ENCODE measurements at regions not wholly inside any gene's neighbourhood (a gene's known extent, or its start where the extent isn't known, plus 50 kb on each side); places are given as distances from the start of the nearest gene placed in this dataset.
"Not testable (repeated sequence)": the region's sequence is repeated elsewhere in the genome, so short reads cannot be mapped to it uniquely, and the experiment has no call there.

GRCh38 chr2:175351512-175351911 is 170.0 kb upstream of the ATP5MC3 start:
- DNase-seq (ENCODE audit: low spot score, unreplicated experiment), result no peak
- no peak overlapping the region for H3K27ac Mint-ChIP-seq
- no peaks in the 10 kb centered on the region for H3K4me1 Mint-ChIP-seq (ENCODE audit: low read depth)
- TF ChIP-seq CTCF (IDR thresholded peaks at IDR 0.05; ENCODE audit: unreplicated experiment), result no peak
- no peaks in the 10 kb centered on the region for H3K9me3 Mint-ChIP-seq (ENCODE audit: low read depth)
- peaks cover 31% of the 10 kb centered on the region for H3K27me3 Mint-ChIP-seq
- no peaks in the 10 kb centered on the region for H3K36me3 Mint-ChIP-seq (ENCODE audit: insufficient read depth)
- no peak overlapping the region for H3K4me3 Mint-ChIP-seq (ENCODE audit: low read depth)

DNA sequence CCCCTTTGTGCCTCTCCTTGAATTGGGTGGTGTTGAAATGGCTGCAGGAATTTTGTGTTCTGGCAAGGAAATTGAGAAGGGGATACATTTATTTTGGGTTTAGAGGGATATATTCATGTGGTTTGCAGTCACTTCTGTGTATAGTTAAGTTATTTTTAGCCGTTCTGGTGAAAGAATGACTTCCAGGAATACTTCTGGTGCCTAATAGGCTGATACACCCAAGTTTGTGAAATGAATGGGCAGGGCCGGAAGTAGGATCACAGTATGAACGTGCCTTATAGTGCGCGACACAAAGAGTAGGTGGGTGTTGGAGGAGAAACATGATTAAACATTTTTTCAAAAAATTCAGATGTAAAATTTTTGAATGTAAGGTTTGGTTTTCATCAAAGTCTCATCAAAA is 168.6 kb upstream of the ATP5MC3 start:
- peaks cover 31% of the 10 kb centered on the region for H3K27me3 Mint-ChIP-seq

DNA sequence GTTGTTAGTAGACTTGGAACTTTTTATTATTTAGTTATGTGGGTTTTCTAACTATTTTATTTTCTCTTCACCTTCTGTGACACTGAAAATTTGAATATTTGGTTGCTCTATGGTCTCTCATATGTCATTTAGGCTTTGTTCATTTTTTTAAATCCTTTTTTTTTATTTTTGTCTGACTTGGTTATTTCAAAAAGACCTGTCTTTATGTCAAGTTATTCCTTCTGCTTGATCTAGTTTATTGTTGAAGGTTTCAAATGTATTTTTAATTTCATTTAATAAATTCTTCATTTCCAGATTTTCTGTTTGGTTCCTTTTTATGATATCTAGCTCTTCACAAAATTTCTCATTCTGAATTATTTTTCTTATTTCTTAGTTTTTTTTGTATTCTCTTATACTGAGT is 160.6 kb upstream of the ATP5MC3 start:
- H3K9me3 Mint-ChIP-seq (ENCODE audit: low read depth), result peaks cover 25% of the 10 kb centered on the region
- TF ChIP-seq CTCF (IDR thresholded peaks at IDR 0.05; ENCODE audit: unreplicated experiment), result no peak
- H3K27ac Mint-ChIP-seq, result no peak overlapping the region
- H3K4me1 Mint-ChIP-seq (ENCODE audit: low read depth), result no peaks in the 10 kb centered on the region
- no peak overlapping the region for H3K4me3 Mint-ChIP-seq (ENCODE audit: low read depth)
- no peaks in the 10 kb centered on the region for H3K36me3 Mint-ChIP-seq (ENCODE audit: insufficient read depth)
- DNase-seq (ENCODE audit: low spot score, unreplicated experiment), result no peak
- H3K27me3 Mint-ChIP-seq, result no peaks in the 10 kb centered on the region

More for the DNA sequence above, 168.6 kb upstream of the ATP5MC3 start:
- no peaks in the 10 kb centered on the region for H3K36me3 Mint-ChIP-seq (ENCODE audit: insufficient read depth)
- no peak for DNase-seq (ENCODE audit: low spot score, unreplicated experiment)
- H3K9me3 Mint-ChIP-seq (ENCODE audit: low read depth), result no peaks in the 10 kb centered on the region
- no peak overlapping the region for H3K4me3 Mint-ChIP-seq (ENCODE audit: low read depth)
- no peak overlapping the region for H3K27ac Mint-ChIP-seq
- no peak for TF ChIP-seq CTCF (IDR thresholded peaks at IDR 0.05; ENCODE audit: unreplicated experiment)
- H3K4me1 Mint-ChIP-seq (ENCODE audit: low read depth), result no peaks in the 10 kb centered on the region

DNA sequence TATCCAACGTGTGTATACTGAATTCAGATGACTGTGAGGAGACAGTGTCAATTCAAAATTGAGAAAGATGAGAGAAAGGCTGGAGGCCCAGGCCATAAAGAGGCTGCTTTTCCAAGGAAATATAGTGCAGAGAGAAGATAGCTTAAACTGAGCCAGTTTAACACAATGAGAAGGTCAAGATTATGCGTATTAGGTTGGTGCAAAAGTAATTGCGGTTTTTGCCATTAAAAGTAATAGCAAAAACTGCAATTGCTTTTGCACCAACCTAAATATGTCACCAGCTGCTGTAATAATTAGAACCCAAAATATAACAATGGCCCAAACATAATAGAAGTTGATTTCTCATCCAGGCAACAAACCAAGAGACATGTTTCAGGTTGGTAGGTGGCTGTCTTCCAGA is 148.7 kb upstream of the ATP5MC3 start:
- DNase-seq (ENCODE audit: low spot score, unreplicated experiment), result no peak
- H3K4me3 Mint-ChIP-seq (ENCODE audit: low read depth), result no peak overlapping the region
- no peak for TF ChIP-seq CTCF (IDR thresholded peaks at IDR 0.05; ENCODE audit: unreplicated experiment)
- H3K27me3 Mint-ChIP-seq, result no peaks in the 10 kb centered on the region
- no peak overlapping the region for H3K27ac Mint-ChIP-seq
- peaks cover 16% of the 10 kb centered on the region for H3K9me3 Mint-ChIP-seq (ENCODE audit: low read depth)
- no peaks in the 10 kb centered on the region for H3K36me3 Mint-ChIP-seq (ENCODE audit: insufficient read depth)
- H3K4me1 Mint-ChIP-seq (ENCODE audit: low read depth), result no peaks in the 10 kb centered on the region

DNA sequence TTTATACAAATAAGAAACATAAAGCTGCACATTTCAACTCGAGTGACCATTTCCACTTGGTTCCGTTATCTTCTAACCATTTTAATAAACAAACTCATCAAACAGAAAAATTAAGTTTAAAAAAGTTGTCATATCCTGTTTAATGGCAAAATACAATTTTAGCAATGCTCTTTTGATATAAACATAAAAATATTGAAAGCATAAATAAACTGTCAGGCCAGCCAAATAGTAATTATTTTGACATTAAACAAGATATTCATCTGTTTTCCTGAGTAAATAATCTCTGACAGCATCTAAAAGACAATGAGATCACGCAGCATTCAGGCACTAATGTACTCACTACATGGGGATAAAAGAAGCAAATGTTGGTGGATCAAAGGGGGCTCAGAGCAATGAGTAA is 145.3 kb upstream of the ATP5MC3 start:
- no peaks in the 10 kb centered on the region for H3K36me3 Mint-ChIP-seq (ENCODE audit: insufficient read depth)
- H3K27me3 Mint-ChIP-seq, result no peaks in the 10 kb centered on the region
- no peak for DNase-seq (ENCODE audit: low spot score, unreplicated experiment)
- H3K4me3 Mint-ChIP-seq (ENCODE audit: low read depth), result no peak overlapping the region
- H3K27ac Mint-ChIP-seq, result no peak overlapping the region
- H3K4me1 Mint-ChIP-seq (ENCODE audit: low read depth), result no peaks in the 10 kb centered on the region
- no peak for TF ChIP-seq CTCF (IDR thresholded peaks at IDR 0.05; ENCODE audit: unreplicated experiment)
- H3K9me3 Mint-ChIP-seq (ENCODE audit: low read depth), result peaks cover 18% of the 10 kb centered on the region

DNA sequence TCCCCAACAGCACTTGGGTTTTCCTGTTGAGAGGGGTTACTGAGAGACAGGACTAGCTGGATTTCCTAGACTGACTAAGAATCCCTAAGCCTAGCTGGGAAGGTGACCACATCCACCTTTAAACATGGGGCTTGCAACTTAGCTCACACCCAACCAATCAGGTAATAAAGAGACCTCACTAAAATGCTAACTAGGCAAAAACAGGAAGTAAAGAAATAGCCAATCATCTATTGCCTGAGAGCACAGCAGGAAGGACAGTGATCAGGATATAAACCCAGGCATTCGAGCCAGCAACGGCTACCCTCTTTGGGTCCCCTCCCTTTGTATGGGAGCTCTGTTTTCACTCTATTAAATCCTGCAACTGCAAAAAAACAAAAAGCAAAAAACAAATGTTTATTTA is 144.7 kb upstream of the ATP5MC3 start:
- not testable (repeated sequence) for DNase-seq (ENCODE audit: low spot score, unreplicated experiment); H3K27me3 Mint-ChIP-seq; H3K4me1 Mint-ChIP-seq (ENCODE audit: low read depth); H3K36me3 Mint-ChIP-seq (ENCODE audit: insufficient read depth); H3K27ac Mint-ChIP-seq; H3K4me3 Mint-ChIP-seq (ENCODE audit: low read depth)
- H3K9me3 Mint-ChIP-seq (ENCODE audit: low read depth), result peaks cover 18% of the 10 kb centered on the region

Data from progenitor cell of endocrine pancreas (in vitro differentiated cells).